ENCODE measurements at regions not wholly inside any gene's neighbourhood (a gene's known extent, or its start where the extent isn't known, plus 50 kb on each side); places are given as distances from the start of the nearest gene placed in this dataset.

DNA sequence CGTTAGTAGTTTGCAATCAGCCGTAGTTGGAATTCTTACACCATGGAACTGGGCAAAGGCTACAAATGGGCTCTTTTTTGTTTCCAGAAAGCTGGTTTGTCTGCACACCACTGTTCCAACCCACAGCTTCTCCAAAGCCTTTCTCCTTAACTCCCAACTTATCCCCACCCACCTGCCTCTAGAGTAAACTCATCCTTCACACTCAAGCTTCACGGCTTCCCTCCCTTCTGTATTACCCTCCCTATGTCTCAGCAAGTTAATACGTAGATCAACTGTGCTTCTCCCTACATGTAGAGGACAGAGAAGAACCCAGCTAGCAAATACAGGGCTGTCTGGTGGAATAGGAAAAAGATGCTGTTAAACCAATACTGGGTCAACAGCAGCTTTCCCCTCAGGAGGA is 363.0 kb upstream of the IL12A start:
- TF ChIP-seq, protein P1, sequence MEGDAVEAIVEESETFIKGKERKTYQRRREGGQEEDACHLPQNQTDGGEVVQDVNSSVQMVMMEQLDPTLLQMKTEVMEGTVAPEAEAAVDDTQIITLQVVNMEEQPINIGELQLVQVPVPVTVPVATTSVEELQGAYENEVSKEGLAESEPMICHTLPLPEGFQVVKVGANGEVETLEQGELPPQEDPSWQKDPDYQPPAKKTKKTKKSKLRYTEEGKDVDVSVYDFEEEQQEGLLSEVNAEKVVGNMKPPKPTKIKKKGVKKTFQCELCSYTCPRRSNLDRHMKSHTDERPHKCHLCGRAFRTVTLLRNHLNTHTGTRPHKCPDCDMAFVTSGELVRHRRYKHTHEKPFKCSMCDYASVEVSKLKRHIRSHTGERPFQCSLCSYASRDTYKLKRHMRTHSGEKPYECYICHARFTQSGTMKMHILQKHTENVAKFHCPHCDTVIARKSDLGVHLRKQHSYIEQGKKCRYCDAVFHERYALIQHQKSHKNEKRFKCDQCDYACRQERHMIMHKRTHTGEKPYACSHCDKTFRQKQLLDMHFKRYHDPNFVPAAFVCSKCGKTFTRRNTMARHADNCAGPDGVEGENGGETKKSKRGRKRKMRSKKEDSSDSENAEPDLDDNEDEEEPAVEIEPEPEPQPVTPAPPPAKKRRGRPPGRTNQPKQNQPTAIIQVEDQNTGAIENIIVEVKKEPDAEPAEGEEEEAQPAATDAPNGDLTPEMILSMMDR (conservative IDR thresholded peaks at IDR 0.05; ENCODE audit: low read length): no peak
- TF ChIP-seq EZH2phosphoT487 (IDR thresholded peaks at IDR 0.05; ENCODE audit: borderline replicate concordance, low read depth, low read length): no peak

Data from OCI-LY7 (cell line).